DMS153 (cell line): ENCODE measurements at regions not wholly inside any gene's neighbourhood (a gene's known extent, or its start where the extent isn't known, plus 50 kb on each side); places are given as distances from the start of the nearest gene placed in this dataset.
"Not testable (repeated sequence)": the region's sequence is repeated elsewhere in the genome, so short reads cannot be mapped to it uniquely, and the experiment has no call there.

Source experiments
- DNase-seq: peaks from one replicate; lab custom pipeline; 2025; lab: John Stamatoyannopoulos, UW

GRCh38 chr2:16459606-16460005 is 206.0 kb downstream of the CYRIA start:
- DNase-seq, result no peak

GRCh38 chr2:16454621-16455020 is 211.0 kb downstream of the CYRIA start:
- no peak for DNase-seq

- DNase-seq, result no peak
Measured at GRCh38 chr2:16452123-16452522, 213.5 kb downstream of the CYRIA start.

GRCh38 chr2:16446706-16447105 is 218.9 kb downstream of the CYRIA start:
- DNase-seq, result no peak

- DNase-seq, result no peak
Measured at GRCh38 chr2:16442971-16443370, 222.7 kb downstream of the CYRIA start.

- no peak for DNase-seq
Measured at GRCh38 chr2:16441431-16441830, 224.2 kb downstream of the CYRIA start.

- DNase-seq, result no peak
Measured at GRCh38 chr2:16440898-16441297, 224.7 kb downstream of the CYRIA start.

GRCh38 chr2:16438613-16439321 is 226.9 kb downstream of the CYRIA start:
- DNase-seq, result no peak

GRCh38 chr2:16437189-16437588 is 228.4 kb downstream of the CYRIA start:
- no peak for DNase-seq

- DNase-seq, result no peak
Measured at GRCh38 chr2:16434393-16434792, 231.2 kb downstream of the CYRIA start.

GRCh38 chr2:16430846-16431245 is 234.8 kb downstream of the CYRIA start:
- DNase-seq, result no peak

GRCh38 chr2:16429431-16430145 is 236.0 kb downstream of the CYRIA start:
- DNase-seq, result no peak

GRCh38 chr2:16429002-16429401 is 236.6 kb downstream of the CYRIA start:
- DNase-seq, result no peak

GRCh38 chr2:16425462-16426336 is 239.9 kb downstream of the CYRIA start:
- DNase-seq, result no peak

- no peak for DNase-seq
Measured at GRCh38 chr2:16420421-16420820, 245.2 kb downstream of the CYRIA start.

GRCh38 chr2:16417726-16418125 is 247.9 kb downstream of the CYRIA start:
- DNase-seq, result no peak

- no peak for DNase-seq
Measured at GRCh38 chr2:16416651-16417050, 249.0 kb downstream of the CYRIA start.

- DNase-seq, result not testable (repeated sequence)
Measured at GRCh38 chr2:16415861-16416260, 249.8 kb downstream of the CYRIA start.

- no peak for DNase-seq
Measured at GRCh38 chr2:16413947-16414346, 251.7 kb downstream of the CYRIA start.

- no peak for DNase-seq
Measured at GRCh38 chr2:16413285-16413684, 252.3 kb downstream of the CYRIA start.

- no peak for DNase-seq
Measured at GRCh38 chr2:16412321-16413030, 253.2 kb downstream of the CYRIA start.

- DNase-seq, result no peak
Measured at GRCh38 chr2:16411788-16412187, 253.8 kb downstream of the CYRIA start.
